Activated T-cell treated with anti-CD3 and anti-CD28 coated beads for 1 hour (primary cell): ENCODE measurements at regions not wholly inside any gene's neighbourhood (a gene's known extent, or its start where the extent isn't known, plus 50 kb on each side); places are given as distances from the start of the nearest gene placed in this dataset.

Experiments
- DNase-seq: peaks from one replicate; pipeline ENCODE4 v3.0.0-alpha.2; 2020; ENCODE audit warnings: low read depth

- no peak for DNase-seq
Observed at GRCh38 chr1:200354243-200354642, 55.6 kb downstream of the ZNF281 start.

- no peak for DNase-seq
Observed at GRCh38 chr1:200353232-200353631, 56.6 kb downstream of the ZNF281 start.

GRCh38 chr1:200351826-200352549, 57.8 kb downstream of the ZNF281 start:
- DNase-seq = no peak

- no peak for DNase-seq
Observed at GRCh38 chr1:200351425-200351824, 58.4 kb downstream of the ZNF281 start.

- no peak for DNase-seq
Observed at GRCh38 chr1:200346700-200347099, 63.1 kb downstream of the ZNF281 start.

- DNase-seq = no peak
Observed at GRCh38 chr1:200345520-200345919, 64.3 kb downstream of the ZNF281 start.

- DNase-seq = no peak
Observed at GRCh38 chr1:200343874-200344273, 66.0 kb downstream of the ZNF281 start.

GRCh38 chr1:200342511-200343311, 67.1 kb downstream of the ZNF281 start:
- no peak for DNase-seq

GRCh38 chr1:200338451-200338850, 71.4 kb downstream of the ZNF281 start:
- DNase-seq = no peak

- DNase-seq = no peak
Observed at GRCh38 chr1:200337831-200338230, 72.0 kb downstream of the ZNF281 start.

- DNase-seq = no peak
Observed at GRCh38 chr1:200337410-200337809, 72.4 kb downstream of the ZNF281 start.

- DNase-seq = no peak
Observed at GRCh38 chr1:200336901-200337391, 72.9 kb downstream of the ZNF281 start.

- DNase-seq = no peak
Observed at GRCh38 chr1:200336101-200336845, 73.6 kb downstream of the ZNF281 start.

- no peak for DNase-seq
Observed at GRCh38 chr1:200334661-200335256, 75.1 kb downstream of the ZNF281 start.

GRCh38 chr1:200333329-200333728, 76.5 kb downstream of the ZNF281 start:
- DNase-seq = no peak

GRCh38 chr1:200332716-200333115, 77.1 kb downstream of the ZNF281 start:
- DNase-seq = no peak

- no peak for DNase-seq
Observed at GRCh38 chr1:200330741-200331428, 79.0 kb downstream of the ZNF281 start.

- DNase-seq = no peak
Observed at GRCh38 chr1:200329208-200329882, 80.5 kb downstream of the ZNF281 start.

GRCh38 chr1:200328379-200328778, 81.5 kb downstream of the ZNF281 start:
- DNase-seq = no peak

- no peak for DNase-seq
Observed at GRCh38 chr1:200323856-200324400, 85.9 kb downstream of the ZNF281 start.

GRCh38 chr1:200319148-200319547, 90.7 kb downstream of the ZNF281 start:
- no peak for DNase-seq
